ENCODE measurements at regions not wholly inside any gene's neighbourhood (a gene's known extent, or its start where the extent isn't known, plus 50 kb on each side); places are given as distances from the start of the nearest gene placed in this dataset.
A peak's percentile ranks its signal among the peaks of the same experiment; 100 is the strongest.

DNA sequence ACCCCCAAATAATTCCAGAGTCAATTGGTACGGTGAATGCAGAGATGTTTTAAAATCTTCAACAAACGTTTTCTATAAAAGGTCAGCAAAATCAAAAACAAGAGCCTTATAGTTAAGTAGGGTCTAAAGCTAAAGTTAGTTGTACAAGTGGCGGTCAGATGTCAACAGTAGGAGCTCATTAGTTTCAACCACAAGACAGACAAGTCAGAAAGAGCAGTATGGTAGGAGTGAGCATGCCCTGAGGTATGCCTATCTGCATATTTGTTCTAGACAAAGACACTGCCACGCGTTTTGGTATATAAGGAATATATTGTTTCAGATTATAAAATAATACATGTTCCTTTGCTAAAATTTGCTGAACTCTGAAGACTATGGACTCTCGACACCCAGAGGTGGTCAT is 431.5 kb upstream of the KIF2B start:
- H3K4me3 ChIP-seq: no peak overlapping the region
- TF ChIP-seq EP300 (IDR thresholded peaks at IDR 0.05) (no peak), POLR2A (IDR thresholded peaks at IDR 0.05) (no peak), POLR2AphosphoS5 (IDR thresholded peaks at IDR 0.05) (no peak)
- TF ChIP-seq, protein P1, sequence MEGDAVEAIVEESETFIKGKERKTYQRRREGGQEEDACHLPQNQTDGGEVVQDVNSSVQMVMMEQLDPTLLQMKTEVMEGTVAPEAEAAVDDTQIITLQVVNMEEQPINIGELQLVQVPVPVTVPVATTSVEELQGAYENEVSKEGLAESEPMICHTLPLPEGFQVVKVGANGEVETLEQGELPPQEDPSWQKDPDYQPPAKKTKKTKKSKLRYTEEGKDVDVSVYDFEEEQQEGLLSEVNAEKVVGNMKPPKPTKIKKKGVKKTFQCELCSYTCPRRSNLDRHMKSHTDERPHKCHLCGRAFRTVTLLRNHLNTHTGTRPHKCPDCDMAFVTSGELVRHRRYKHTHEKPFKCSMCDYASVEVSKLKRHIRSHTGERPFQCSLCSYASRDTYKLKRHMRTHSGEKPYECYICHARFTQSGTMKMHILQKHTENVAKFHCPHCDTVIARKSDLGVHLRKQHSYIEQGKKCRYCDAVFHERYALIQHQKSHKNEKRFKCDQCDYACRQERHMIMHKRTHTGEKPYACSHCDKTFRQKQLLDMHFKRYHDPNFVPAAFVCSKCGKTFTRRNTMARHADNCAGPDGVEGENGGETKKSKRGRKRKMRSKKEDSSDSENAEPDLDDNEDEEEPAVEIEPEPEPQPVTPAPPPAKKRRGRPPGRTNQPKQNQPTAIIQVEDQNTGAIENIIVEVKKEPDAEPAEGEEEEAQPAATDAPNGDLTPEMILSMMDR (IDR thresholded peaks at IDR 0.05): no peak
- no peak overlapping the region for H3K27ac ChIP-seq
- 82 to 89% (median 85%) methylated on average over 6 of the region's 6 CpGs for WGBS, 5 donors
- no peaks in the 10 kb centered on the region for H3K27me3 ChIP-seq
- no peak for DNase-seq
- intact Hi-C loops (cut with DNase I; ENCODE audit: low total_unique reads): no loop called here
- H3K4me1 ChIP-seq: no peaks in the 10 kb centered on the region
- no peaks in the 10 kb centered on the region for H3K36me3 ChIP-seq
- H3K9me3 ChIP-seq: no peaks in the 10 kb centered on the region

DNA sequence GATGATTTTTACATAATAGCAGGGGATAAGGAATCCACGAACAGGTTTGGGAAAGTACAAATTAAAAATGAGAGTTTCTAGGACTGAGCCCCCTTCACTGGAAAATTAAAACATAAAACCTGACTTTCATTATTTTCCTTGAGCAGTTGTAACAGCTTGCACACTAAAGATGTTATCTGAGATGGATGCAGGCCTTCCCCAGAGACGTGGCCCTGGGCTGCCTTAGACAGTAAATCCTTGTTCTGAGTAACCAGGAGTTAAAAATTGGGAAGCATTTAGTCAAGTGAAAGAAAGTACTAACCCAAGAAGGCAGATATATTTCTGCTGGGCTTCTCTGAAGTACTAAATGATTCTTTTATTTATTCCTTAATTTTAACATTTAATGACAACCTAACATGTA is 432.2 kb upstream of the KIF2B start:
- TF ChIP-seq EP300 (IDR thresholded peaks at IDR 0.05) (no peak), POLR2AphosphoS5 (IDR thresholded peaks at IDR 0.05) (no peak), POLR2A (IDR thresholded peaks at IDR 0.05) (no peak)
- TF ChIP-seq, protein P1 (IDR thresholded peaks at IDR 0.05): no peak
- DNase-seq: no peak
- H3K4me3 ChIP-seq: no peak overlapping the region
- H3K36me3 ChIP-seq: no peaks in the 10 kb centered on the region
- intact Hi-C loops (cut with DNase I; ENCODE audit: low total_unique reads): no loop called here
- 34 to 45% (median 42%) methylated on average over 2 of the region's 2 CpGs for WGBS, 5 donors
- H3K27ac ChIP-seq: no peak overlapping the region
- H3K27me3 ChIP-seq: no peaks in the 10 kb centered on the region
- H3K9me3 ChIP-seq: no peaks in the 10 kb centered on the region
- no peaks in the 10 kb centered on the region for H3K4me1 ChIP-seq

DNA sequence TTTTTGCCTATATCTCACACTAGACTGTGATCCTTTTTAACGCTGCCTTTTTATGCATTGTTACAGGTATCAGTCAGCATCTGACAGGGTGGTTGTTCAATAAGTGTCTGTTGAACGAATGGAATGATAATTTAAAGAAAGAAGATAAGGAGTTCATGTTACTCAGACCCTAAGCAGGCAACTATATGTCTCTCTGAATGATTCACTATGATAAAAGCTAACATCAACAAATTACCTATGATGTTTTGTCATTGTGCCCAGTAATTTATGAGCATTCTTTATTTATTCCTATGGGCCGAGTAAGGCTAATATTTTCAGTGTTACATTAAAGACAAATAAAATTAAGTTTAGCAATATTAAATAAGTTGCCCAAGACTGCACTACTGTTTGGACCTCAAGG is 435.0 kb upstream of the KIF2B start:
- H3K36me3 ChIP-seq: no peaks in the 10 kb centered on the region
- H3K9me3 ChIP-seq: no peaks in the 10 kb centered on the region
- WGBS, 5 donors: 62 to 69% (median 66%) methylated on average over 3 of the region's 3 CpGs
- H3K4me3 ChIP-seq: no peak overlapping the region
- H3K4me1 ChIP-seq: no peaks in the 10 kb centered on the region
- H3K27me3 ChIP-seq: no peaks in the 10 kb centered on the region
- intact Hi-C loops (cut with DNase I; ENCODE audit: low total_unique reads): no loop called here
- no peak overlapping the region for H3K27ac ChIP-seq
- TF ChIP-seq POLR2AphosphoS5 (IDR thresholded peaks at IDR 0.05): no peak
- TF ChIP-seq, protein P1 (IDR thresholded peaks at IDR 0.05): no peak
- no peak for TF ChIP-seq EP300 (IDR thresholded peaks at IDR 0.05)
- no peak for TF ChIP-seq POLR2A (IDR thresholded peaks at IDR 0.05)
- DNase-seq: no peak

DNA sequence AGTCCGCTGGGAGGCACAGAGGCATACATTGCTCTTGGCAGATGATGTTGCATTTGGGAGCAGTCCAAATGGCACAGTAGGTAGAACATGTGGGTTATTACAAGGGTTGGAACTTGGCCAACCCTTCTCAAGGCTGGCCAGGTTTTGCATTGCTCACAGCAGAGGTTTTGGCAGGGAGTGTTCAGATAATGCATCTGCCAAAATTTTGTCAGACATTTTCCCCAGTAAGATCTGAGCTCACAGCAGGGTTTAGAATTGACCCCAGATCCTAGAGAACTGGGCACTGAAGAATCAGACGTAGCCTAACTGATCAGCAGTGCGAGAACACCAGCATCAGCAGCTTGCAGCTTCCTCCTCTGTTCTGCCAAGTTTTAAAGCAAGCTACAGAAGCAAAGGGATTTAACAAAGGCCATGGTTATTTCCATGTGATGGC is 468.8 kb upstream of the KIF2B start:
- Histone ChIP-seq H3K4me1 (peaks cover 0 to 13% (median 0%) of the 10 kb centered on the region in 4 donors), H3K27me3 (no peaks in the 10 kb centered on the region), H3K9me3 (no peaks in the 10 kb centered on the region), H3K27ac (no peak overlapping the region), H3K4me3 (no peak overlapping the region), H3K36me3 (no peaks in the 10 kb centered on the region)
- WGBS, 5 donors: 24 to 59% (median 35%) methylated on average over 3 of the region's 3 CpGs
- DNase-seq: peak; percentile 52 to 53
- no peak for TF ChIP-seq EP300 (IDR thresholded peaks at IDR 0.05)
- TF ChIP-seq, protein P1 (IDR thresholded peaks at IDR 0.05): no peak
- intact Hi-C loops (cut with DNase I; ENCODE audit: low total_unique reads): no loop called here

Data from stomach (tissue), 8 donors.